ENCODE measurements at regions not wholly inside any gene's neighbourhood (a gene's known extent, or its start where the extent isn't known, plus 50 kb on each side); places are given as distances from the start of the nearest gene placed in this dataset.

DNA sequence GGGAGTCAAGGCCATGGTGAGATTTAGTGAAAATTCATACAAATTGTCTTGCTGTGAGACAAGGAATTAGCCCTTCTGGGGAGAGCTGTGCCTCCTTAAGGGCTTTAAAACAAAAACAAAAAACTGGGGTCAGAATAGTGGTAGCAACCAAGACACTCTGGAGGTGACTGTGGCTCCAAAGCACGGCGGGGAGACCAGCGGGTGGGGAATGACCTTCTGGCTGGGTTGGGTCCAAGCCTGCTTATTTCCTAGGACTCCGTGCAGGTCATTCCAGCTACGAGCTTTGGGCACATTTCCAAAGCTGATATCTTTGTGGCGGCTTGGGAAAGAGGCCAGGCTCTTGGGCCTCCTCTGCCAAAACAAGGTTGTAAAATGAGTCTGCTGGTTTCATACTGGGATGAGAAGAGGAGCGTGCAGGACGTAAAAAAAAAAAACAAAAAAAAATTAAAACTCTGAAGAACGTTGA, 348.3 kb downstream of the UQCRFS1 start:
- no peaks in the 10 kb centered on the region; a peak in 2 of 7 replicates for H3K36me3 Mint-ChIP-seq (ENCODE audit: insufficient read depth in 1 of 3, low read depth in 3 of 3)
- WGBS (ENCODE audit: extremely low coverage, insufficient read length, low lambda C conversion rate): no CpG with 5 or more reads among the region's 9 CpGs
- peaks cover 5 to 8% of the 10 kb centered on the region in 2 experiments; a peak in 3 of 4 replicates for H3K4me1 Mint-ChIP-seq

More for the DNA sequence above, 348.3 kb downstream of the UQCRFS1 start:
- TF ChIP-seq, protein P1, sequence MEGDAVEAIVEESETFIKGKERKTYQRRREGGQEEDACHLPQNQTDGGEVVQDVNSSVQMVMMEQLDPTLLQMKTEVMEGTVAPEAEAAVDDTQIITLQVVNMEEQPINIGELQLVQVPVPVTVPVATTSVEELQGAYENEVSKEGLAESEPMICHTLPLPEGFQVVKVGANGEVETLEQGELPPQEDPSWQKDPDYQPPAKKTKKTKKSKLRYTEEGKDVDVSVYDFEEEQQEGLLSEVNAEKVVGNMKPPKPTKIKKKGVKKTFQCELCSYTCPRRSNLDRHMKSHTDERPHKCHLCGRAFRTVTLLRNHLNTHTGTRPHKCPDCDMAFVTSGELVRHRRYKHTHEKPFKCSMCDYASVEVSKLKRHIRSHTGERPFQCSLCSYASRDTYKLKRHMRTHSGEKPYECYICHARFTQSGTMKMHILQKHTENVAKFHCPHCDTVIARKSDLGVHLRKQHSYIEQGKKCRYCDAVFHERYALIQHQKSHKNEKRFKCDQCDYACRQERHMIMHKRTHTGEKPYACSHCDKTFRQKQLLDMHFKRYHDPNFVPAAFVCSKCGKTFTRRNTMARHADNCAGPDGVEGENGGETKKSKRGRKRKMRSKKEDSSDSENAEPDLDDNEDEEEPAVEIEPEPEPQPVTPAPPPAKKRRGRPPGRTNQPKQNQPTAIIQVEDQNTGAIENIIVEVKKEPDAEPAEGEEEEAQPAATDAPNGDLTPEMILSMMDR (conservative IDR thresholded peaks at IDR 0.05): no peak
- DNase-seq: no peak
- Histone ChIP-seq H3K18ac (ENCODE audit: insufficient read length, low read depth, low read length) (no peak overlapping the region), H3K9me3 (ENCODE audit: control insufficient read depth, low read depth, low read length) (no peaks in the 10 kb centered on the region), H3T11ph (ENCODE audit: low read length) (no peak overlapping the region), H3K79me2 (ENCODE audit: insufficient read depth, low read length) (no peaks in the 10 kb centered on the region), H3K27me3 (ENCODE audit: insufficient read depth, low read length) (no peaks in the 10 kb centered on the region), H2BK12ac (ENCODE audit: insufficient read length, low read depth, low read length) (no peak overlapping the region), H3K27ac (ENCODE audit: insufficient read length, low read depth, low read length) (no peak overlapping the region), H3K56ac (ENCODE audit: insufficient read length, low read depth, low read length) (no peak overlapping the region), H2BK20ac (ENCODE audit: low read depth, low read length, poor library complexity, severe bottlenecking) (no peak overlapping the region), H2AFZ (ENCODE audit: low read length) (no peak overlapping the region), H2AK5ac (ENCODE audit: insufficient read length, low read length) (no peak overlapping the region), H3K4me1 (ENCODE audit: insufficient read depth, low read length) (no peaks in the 10 kb centered on the region), H3K23me2 (ENCODE audit: insufficient read length, low read depth, low read length, poor library complexity, severe bottlenecking) (no peaks in the 10 kb centered on the region), H4K91ac (ENCODE audit: insufficient read length, low read depth, low read length) (no peak overlapping the region), H3K9ac (ENCODE audit: extremely low read depth, insufficient read length, low read length) (no peak overlapping the region), H3K23ac (ENCODE audit: insufficient read length, low read depth, low read length) (no peak overlapping the region), H2BK120ac (ENCODE audit: low read depth, low read length, poor library complexity, severe bottlenecking) (no peak overlapping the region), H2BK15ac (ENCODE audit: low read depth, low read length) (no peak overlapping the region), H4K5ac (ENCODE audit: insufficient read length, low read depth, low read length) (no peak overlapping the region), H3K14ac (ENCODE audit: insufficient read depth, low read length) (no peak overlapping the region), H3K4me2 (ENCODE audit: insufficient read depth, insufficient read length, low read length) (no peak overlapping the region), H3K4ac (ENCODE audit: low read depth, low read length) (no peak overlapping the region), H2BK5ac (ENCODE audit: insufficient read length, low read length) (no peak overlapping the region), H4K20me1 (ENCODE audit: control insufficient read depth, insufficient read depth, insufficient read length) (no peaks in the 10 kb centered on the region), H3K79me1 (ENCODE audit: insufficient read depth, low read depth, low read length, poor library complexity, severe bottlenecking) (no peaks in the 10 kb centered on the region), H4K8ac (replicated peaks; ENCODE audit: insufficient read length, low read depth, low read length) (no peak overlapping the region)
- Mint-ChIP-seq H3K27ac (peak overlapping the region in 1 of 3 experiments; percentile 13; a peak in 1 of 7 replicates), H3K9me3 (peaks cover 3 to 4% of the 10 kb centered on the region in 2 experiments; a peak in 3 of 5 replicates), H3K4me3 (no peak overlapping the region), H3K27me3 (ENCODE audit: low read depth) (peaks cover 2% of the 10 kb centered on the region; the same call in 1 of the 2 replicates)
